IMR-90 (cell line): ENCODE measurements at regions not wholly inside any gene's neighbourhood (a gene's known extent, or its start where the extent isn't known, plus 50 kb on each side); places are given as distances from the start of the nearest gene placed in this dataset.

ENCODE experiments used
- ATAC-seq: fragments of 200-7000 bp; cut with Tn5 transposase; 2 replicates; pipeline ENCODE4 v1.9.1; 2020; ENCODE audit warnings: low read depth, mild to moderate bottlenecking, moderate library complexity
- BruUV-seq: library from RNA; stranded (reverse); fragments of 400-500 nt; replicated peaks from 2 replicates; lab custom pipeline; 2021; lab: Mats Ljungman, UMichigan
- CTCF ChIA-PET: fragments of 300-600 bp; formaldehyde crosslinking; extraction: SDS; loops from one replicate; lab custom pipeline; 2021; ENCODE audit warnings: antibody characterized with exemption; lab: Yijun Ruan, JAX
- POLR2A ChIA-PET: fragments of 300-600 bp; sonication (Branson Sonifier 250); formaldehyde crosslinking; loops from one replicate; lab custom pipeline; 2022; ENCODE audit warnings: antibody characterized with exemption; ENCODE audit not compliant: unreplicated experiment; lab: Charles Lee
- DNase-seq: peaks from one replicate; pipeline ENCODE4 v3.0.0; 2013
- H2AFZ ChIP-seq: replicated peaks from 2 replicates; pipeline ENCODE3; 2013; ENCODE audit warnings: low read length, mild to moderate bottlenecking; ENCODE audit not compliant: poor library complexity
- H2AK5ac ChIP-seq: 2 replicates; pipeline ENCODE4 v1.6.1; 2013; ENCODE audit warnings: low read depth, low read length, inconsistent platforms
- H2AK9ac ChIP-seq: replicated peaks from 2 replicates; pipeline ENCODE3; 2013; ENCODE audit warnings: mild to moderate bottlenecking, low read depth, low read length, moderate library complexity; ENCODE audit not compliant: poor library complexity
- H2BK120ac ChIP-seq: 2 replicates; pipeline ENCODE4 v1.6.1; 2013; ENCODE audit warnings: low read depth, low read length, inconsistent platforms
- H2BK15ac ChIP-seq: 3 replicates; pipeline ENCODE4 v1.6.1; 2013; ENCODE audit warnings: low read depth, low read length, inconsistent platforms
- H2BK20ac ChIP-seq: 2 replicates; pipeline ENCODE4 v1.6.1; 2013; ENCODE audit warnings: low read depth, mild to moderate bottlenecking, inconsistent platforms, low read length, moderate library complexity
- H2BK5ac ChIP-seq: 2 replicates; pipeline ENCODE4 v1.6.1; 2013; ENCODE audit warnings: mild to moderate bottlenecking, low read depth, low read length, inconsistent platforms; ENCODE audit not compliant: poor library complexity, severe bottlenecking
- H3K14ac ChIP-seq: replicated peaks from 2 replicates; pipeline ENCODE4 v1.6.1; 2013; ENCODE audit warnings: low read depth, low read length, inconsistent platforms
- H3K18ac ChIP-seq: 2 replicates; pipeline ENCODE4 v1.6.1; 2013; ENCODE audit warnings: low read depth, low read length, control low read depth
- H3K23ac ChIP-seq: 2 replicates; pipeline ENCODE4 v1.6.1; 2013; ENCODE audit warnings: low read depth, low read length, inconsistent platforms
- H3K27ac ChIP-seq: 2 replicates; pipeline ENCODE4 v1.5.1; 2013; ENCODE audit warnings: mild to moderate bottlenecking, control low read depth, low read length; ENCODE audit not compliant: insufficient read depth
- H3K27me3 ChIP-seq: 2 replicates; pipeline ENCODE4 v1.6.1; 2013; ENCODE audit warnings: low read length; ENCODE audit not compliant: control insufficient read depth, insufficient read depth
- H3K36me3 ChIP-seq: 2 replicates; pipeline ENCODE4 v1.6.1; 2013; ENCODE audit warnings: low read length, mixed read lengths; ENCODE audit not compliant: control insufficient read depth, insufficient read depth
- H3K4ac ChIP-seq: 2 replicates; pipeline ENCODE4 v1.6.1; 2013; ENCODE audit warnings: low read depth, low read length, inconsistent platforms
- H3K4me1 ChIP-seq: 2 replicates; pipeline ENCODE4 v1.6.1; 2013; ENCODE audit warnings: low read length, mixed read lengths; ENCODE audit not compliant: control insufficient read depth, insufficient read depth
- H3K4me2 ChIP-seq: 2 replicates; pipeline ENCODE4 v1.6.1; 2013; ENCODE audit warnings: low read depth, mild to moderate bottlenecking, control low read depth, low read length, moderate library complexity
- H3K4me3 ChIP-seq: 2 replicates; pipeline ENCODE4 v1.5.1; 2013; ENCODE audit warnings: low read depth, mild to moderate bottlenecking, control low read depth, low read length, moderate library complexity; ENCODE audit not compliant: insufficient read depth
- H3K56ac ChIP-seq: 2 replicates; pipeline ENCODE4 v1.6.1; 2013; ENCODE audit warnings: low read length, inconsistent platforms; ENCODE audit not compliant: insufficient read depth; ENCODE audit errors: extremely low read depth
- H3K79me1 ChIP-seq, 2 experiments: 2 replicates each; pipeline ENCODE4 v1.6.1; 2013; ENCODE audit warnings: low read length in 2 of 2, inconsistent platforms in 1 of 2, low read depth in 1 of 2
- H3K9ac ChIP-seq: 2 replicates; pipeline ENCODE4 v1.6.1; 2013; ENCODE audit warnings: low read depth, low read length, control low read depth
- H3K9me1 ChIP-seq: 2 replicates; pipeline ENCODE4 v1.6.1; 2013; ENCODE audit warnings: low read length, inconsistent platforms; ENCODE audit not compliant: insufficient read depth
- H3K9me3 ChIP-seq: 2 replicates; pipeline ENCODE4 v1.6.1; 2013; ENCODE audit warnings: low read length; ENCODE audit not compliant: control insufficient read depth, insufficient read depth
- H4K20me1 ChIP-seq: 2 replicates; pipeline ENCODE4 v1.6.1; 2013; ENCODE audit warnings: low read length, inconsistent platforms; ENCODE audit not compliant: insufficient read depth
- H4K5ac ChIP-seq: 2 replicates; pipeline ENCODE4 v1.6.1; 2013; ENCODE audit warnings: mild to moderate bottlenecking, low read depth, low read length, control low read depth
- H4K8ac ChIP-seq, 2 experiments: 2 replicates each; pipeline ENCODE4 v1.6.1; 2013; ENCODE audit warnings: low read depth in 2 of 2, low read length in 2 of 2, control low read depth in 1 of 2, inconsistent platforms in 1 of 2
- H4K91ac ChIP-seq: 2 replicates; pipeline ENCODE4 v1.6.1; 2013; ENCODE audit warnings: low read depth, low read length, inconsistent platforms; ENCODE audit not compliant: insufficient read depth
- BHLHE40 ChIP-seq: fragments of 150-350 bp; IDR thresholded peaks from 2 replicates; pipeline ENCODE4 v1.6.1; 2016; ENCODE audit warnings: mild to moderate bottlenecking, low read depth, low read length
- CHD1 ChIP-seq: IDR thresholded peaks from 2 replicates; pipeline ENCODE4 v1.6.1; 2012; ENCODE audit warnings: low read depth, low read length, improper control_type of control experiment
- ELK1 ChIP-seq: fragments of 150-350 bp; IDR thresholded peaks from 2 replicates; pipeline ENCODE4 v1.6.1; 2016; ENCODE audit warnings: low read depth, mild to moderate bottlenecking, low read length, moderate library complexity, borderline replicate concordance
- FOS ChIP-seq: fragments of 150-350 bp; IDR thresholded peaks from 2 replicates; pipeline ENCODE4 v1.6.1; 2016; ENCODE audit warnings: low read depth, low read length
- MAFK ChIP-seq: IDR thresholded peaks from 2 replicates; pipeline ENCODE4 v1.6.1; 2012; ENCODE audit warnings: low read depth, low read length, improper control_type of control experiment
- MAZ ChIP-seq: IDR thresholded peaks from 2 replicates; pipeline ENCODE4 v1.6.1; 2012; ENCODE audit warnings: low read depth, mild to moderate bottlenecking, low read length, improper control_type of control experiment, moderate library complexity, borderline replicate concordance
- MXI1 ChIP-seq: IDR thresholded peaks from 2 replicates; pipeline ENCODE4 v1.6.1; 2012; ENCODE audit warnings: low read depth, mild to moderate bottlenecking, low read length, moderate library complexity, borderline replicate concordance
- NFE2L2 ChIP-seq: fragments of 150-350 bp; IDR thresholded peaks from 2 replicates; pipeline ENCODE4 v1.6.1; 2016; ENCODE audit warnings: low read depth, mild to moderate bottlenecking, low read length
- RAD21 ChIP-seq: IDR thresholded peaks from 2 replicates; pipeline ENCODE4 v1.6.1; 2012; ENCODE audit warnings: low read length, improper control_type of control experiment
- USF2 ChIP-seq: fragments of 150-350 bp; IDR thresholded peaks from 2 replicates; pipeline ENCODE4 v1.6.1; 2017; ENCODE audit warnings: mild to moderate bottlenecking, antibody characterized with exemption, low read length, low read depth
- WGBS, 2 experiments: methylation state at CpG; one replicate each; pipeline versions ENCODE4 v1.1.5 to v1.1.7; 2013; ENCODE audit warnings: missing lambda C conversion rate in 2 of 2; ENCODE audit not compliant: insufficient read length in 1 of 2; ENCODE audit errors: extremely low coverage in 2 of 2; 5-methylcytosine and 5-hydroxymethylcytosine counted together
- dilution Hi-C: fragments of 300-500 bp; cut with HindIII; formaldehyde crosslinking; loops from one replicate; pipeline ENCODE4 v1.14.3; 2018; ENCODE audit warnings: low sequenced_read_pairs; ENCODE audit not compliant: unreplicated experiment
- in situ Hi-C: fragments of 300-500 bp; cut with MboI; formaldehyde crosslinking; loops from 3 replicates; pipeline ENCODE4 v1.14.3; 2019; ENCODE audit warnings: low sequenced_read_pairs, inconsistent platforms, mixed read lengths
- intact Hi-C: fragments of 100-400 bp; cut with micrococcal nuclease; formaldehyde crosslinking; loops from 2 replicates; pipeline ENCODE4 v1.10.0; 2022
- TF ChIP-seq, protein P1 (sequence below): conservative IDR thresholded peaks from 2 replicates; pipeline ENCODE4 v1.5.1; 2012; ENCODE audit warnings: mild to moderate bottlenecking, low read depth, low read length, improper control_type of control experiment

DNA sequence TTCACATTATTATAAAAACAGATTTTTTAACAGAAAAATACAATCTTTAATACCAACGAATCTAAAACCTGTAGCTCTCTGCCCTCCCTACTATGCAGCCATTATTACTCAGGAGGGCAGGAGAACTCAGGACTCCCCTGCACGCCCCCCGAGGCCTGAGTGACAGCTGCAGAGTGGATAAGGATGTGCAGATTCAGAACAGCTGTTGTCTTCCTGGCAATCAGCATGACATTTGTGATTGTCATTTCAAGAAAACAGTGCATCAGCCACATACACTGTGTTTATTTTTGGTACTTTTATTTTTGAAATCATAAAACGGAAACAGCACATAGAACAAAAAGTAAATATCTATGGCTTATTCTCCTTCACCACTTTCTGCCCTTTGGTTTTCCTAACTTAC is 450.8 kb downstream of the OCA2 start:
- no peak overlapping the region for H3K18ac ChIP-seq
- BruUV-seq: no TSS peak
- in situ Hi-C loops (no loop called here), intact Hi-C loops (no loop called here), dilution Hi-C loops (no loop called here)
- no peak overlapping the region for H3K56ac ChIP-seq
- H3K79me1 ChIP-seq: no peaks in the 10 kb centered on the region
- H4K91ac ChIP-seq: no peak overlapping the region
- no peak overlapping the region for H4K5ac ChIP-seq
- CTCF ChIA-PET: interaction anchor here (0.7 kb wide), 1 partner anchor 38 kb away, joined by 3 read pairs; no protein-coding TSS in a partner anchor
- no peak overlapping the region for H2BK20ac ChIP-seq
- no peak overlapping the region for H2AFZ ChIP-seq
- no peaks in the 10 kb centered on the region for H4K20me1 ChIP-seq
- no peak overlapping the region for H3K4ac ChIP-seq
- no peak overlapping the region for H2BK15ac ChIP-seq
- no peak overlapping the region for H2AK9ac ChIP-seq
- no peaks in the 10 kb centered on the region for H3K36me3 ChIP-seq
- no peak overlapping the region for H3K14ac ChIP-seq
- no peak for TF ChIP-seq USF2
- no peak for TF ChIP-seq BHLHE40
- TF ChIP-seq NFE2L2: no peak
- no peak for TF ChIP-seq FOS
- no peak for TF ChIP-seq MAFK
- no peak for TF ChIP-seq MXI1
- no peak for TF ChIP-seq CHD1
- no peak for TF ChIP-seq RAD21
- TF ChIP-seq, protein P1, sequence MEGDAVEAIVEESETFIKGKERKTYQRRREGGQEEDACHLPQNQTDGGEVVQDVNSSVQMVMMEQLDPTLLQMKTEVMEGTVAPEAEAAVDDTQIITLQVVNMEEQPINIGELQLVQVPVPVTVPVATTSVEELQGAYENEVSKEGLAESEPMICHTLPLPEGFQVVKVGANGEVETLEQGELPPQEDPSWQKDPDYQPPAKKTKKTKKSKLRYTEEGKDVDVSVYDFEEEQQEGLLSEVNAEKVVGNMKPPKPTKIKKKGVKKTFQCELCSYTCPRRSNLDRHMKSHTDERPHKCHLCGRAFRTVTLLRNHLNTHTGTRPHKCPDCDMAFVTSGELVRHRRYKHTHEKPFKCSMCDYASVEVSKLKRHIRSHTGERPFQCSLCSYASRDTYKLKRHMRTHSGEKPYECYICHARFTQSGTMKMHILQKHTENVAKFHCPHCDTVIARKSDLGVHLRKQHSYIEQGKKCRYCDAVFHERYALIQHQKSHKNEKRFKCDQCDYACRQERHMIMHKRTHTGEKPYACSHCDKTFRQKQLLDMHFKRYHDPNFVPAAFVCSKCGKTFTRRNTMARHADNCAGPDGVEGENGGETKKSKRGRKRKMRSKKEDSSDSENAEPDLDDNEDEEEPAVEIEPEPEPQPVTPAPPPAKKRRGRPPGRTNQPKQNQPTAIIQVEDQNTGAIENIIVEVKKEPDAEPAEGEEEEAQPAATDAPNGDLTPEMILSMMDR: no peak
- no peak for TF ChIP-seq ELK1
- TF ChIP-seq MAZ: no peak
- no peak overlapping the region for H2BK120ac ChIP-seq
- POLR2A ChIA-PET: interaction anchor here (0.6 kb wide), 1 partner anchor 10 kb away, joined by 6 read pairs; no protein-coding TSS in a partner anchor
- WGBS, 2 experiments: no CpG with 5 or more reads among the region's 4 CpGs
- H3K4me1 ChIP-seq: no peaks in the 10 kb centered on the region
- no peak overlapping the region for H3K9ac ChIP-seq
- H3K27ac ChIP-seq: no peak overlapping the region
- no peak overlapping the region for H3K4me3 ChIP-seq
- ATAC-seq: no peak
- H2AK5ac ChIP-seq: no peak overlapping the region
- H2BK5ac ChIP-seq: no peak overlapping the region
- H3K4me2 ChIP-seq: no peak overlapping the region
- H3K9me3 ChIP-seq: peaks cover 12% of the 10 kb centered on the region; the same call in 1 of the 2 replicates
- DNase-seq: no peak
- no peaks in the 10 kb centered on the region for H3K27me3 ChIP-seq
- H4K8ac ChIP-seq: no peak overlapping the region
- H3K9me1 ChIP-seq: no peaks in the 10 kb centered on the region
- no peak overlapping the region for H3K23ac ChIP-seq
